NCI-H82 treated with DMSO at 0.1 percent for 48 hours (cell line): ENCODE measurements at regions not wholly inside any gene's neighbourhood (a gene's known extent, or its start where the extent isn't known, plus 50 kb on each side); places are given as distances from the start of the nearest gene placed in this dataset.

ENCODE experiments used
- DNase-seq: peaks from one replicate; lab custom pipeline; 2025; ENCODE audit not compliant: unreplicated experiment; lab: John Stamatoyannopoulos, UW

DNA sequence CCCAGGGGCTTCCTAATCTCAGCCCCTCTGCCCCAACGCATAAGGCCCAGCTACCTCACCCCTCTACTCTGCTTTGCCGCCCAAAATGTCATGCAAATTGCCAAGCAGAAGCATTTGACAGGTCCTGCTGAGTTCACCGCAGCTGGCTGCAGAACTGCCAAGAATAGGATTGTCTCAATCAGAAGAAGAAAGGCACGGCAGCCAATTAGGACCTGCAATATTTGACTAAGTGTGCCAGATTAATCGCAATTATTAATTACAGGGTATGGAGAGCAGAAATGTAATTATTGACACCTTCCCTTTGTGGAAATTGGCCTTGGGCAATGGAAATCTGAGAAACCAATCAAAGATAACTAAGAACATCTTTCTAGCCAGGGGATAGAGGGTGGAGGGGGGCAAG lies 318.6 kb downstream of the LRFN2 start:
- no peak for DNase-seq

DNA sequence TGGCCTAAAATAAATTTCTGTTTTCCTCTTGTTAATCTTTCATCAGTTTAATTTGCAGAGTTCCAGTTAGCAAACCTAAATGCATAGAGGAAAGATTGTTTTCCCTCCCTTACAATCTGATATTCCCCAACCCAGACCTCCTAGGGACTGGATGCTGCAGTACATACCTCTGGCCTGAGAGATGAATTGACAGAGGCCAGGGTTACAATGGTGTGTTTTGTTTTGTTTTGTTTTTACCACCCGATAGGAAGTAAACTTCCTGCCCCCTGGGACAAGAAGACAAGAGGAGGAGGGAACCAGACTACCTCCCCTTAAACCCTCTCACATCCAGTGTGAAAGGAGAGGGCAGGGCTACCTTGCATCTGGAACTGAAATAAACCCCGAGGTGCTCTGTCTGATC lies 319.0 kb downstream of the LRFN2 start:
- no peak for DNase-seq

- no peak for DNase-seq
Measured at GRCh38 chr6:40265615-40266014, 321.5 kb downstream of the LRFN2 start.

GRCh38 chr6:40263970-40264369 lies 323.2 kb downstream of the LRFN2 start:
- DNase-seq = no peak

DNA sequence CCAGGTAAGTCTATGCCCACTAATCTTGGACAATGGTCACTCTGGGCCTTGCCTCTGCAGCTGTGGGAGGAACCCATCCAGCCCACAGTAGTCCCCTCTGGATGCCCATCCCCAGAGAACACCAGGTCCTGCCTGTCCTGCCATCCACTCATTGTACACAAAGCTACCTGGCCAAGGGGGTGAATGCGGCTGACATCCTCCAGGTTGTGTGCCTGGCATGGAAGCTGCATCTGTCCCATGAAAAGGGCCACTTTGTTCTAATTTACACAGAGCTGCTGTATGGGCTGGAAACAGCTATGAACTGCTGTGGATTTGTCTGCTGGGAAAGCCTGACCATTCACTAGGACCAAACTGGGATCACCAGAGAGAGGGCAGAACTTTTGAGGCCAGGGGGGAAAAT lies 324.8 kb downstream of the LRFN2 start:
- no peak for DNase-seq

- no peak for DNase-seq
Measured at GRCh38 chr6:40258531-40258930, 324.3 kb upstream of the MOCS1 start.

- DNase-seq = no peak
Measured at GRCh38 chr6:40256831-40257230, 322.6 kb upstream of the MOCS1 start.

DNA sequence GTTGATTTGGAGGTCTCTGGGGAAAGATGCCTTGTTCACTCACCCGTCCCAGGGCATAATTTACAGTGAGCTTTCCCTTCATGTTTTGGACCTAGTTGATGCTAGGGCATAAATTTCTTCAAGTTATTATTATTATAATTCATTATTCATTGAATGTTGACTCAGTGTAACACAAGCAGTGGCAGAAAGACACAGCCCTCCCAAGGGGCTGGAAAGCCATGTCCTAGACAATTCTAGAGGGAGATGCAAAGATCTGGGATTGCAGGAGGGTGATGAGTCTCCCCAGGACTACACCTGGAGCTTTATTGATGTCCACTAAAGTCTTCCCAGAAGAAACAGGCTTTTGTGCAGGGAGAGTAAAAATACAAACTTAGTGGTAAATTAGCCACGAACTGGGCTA lies 322.0 kb upstream of the MOCS1 start:
- DNase-seq = no peak

GRCh38 chr6:40253420-40253819 lies 319.2 kb upstream of the MOCS1 start:
- no peak for DNase-seq

GRCh38 chr6:40252531-40253258 lies 318.4 kb upstream of the MOCS1 start:
- DNase-seq = no peak

DNA sequence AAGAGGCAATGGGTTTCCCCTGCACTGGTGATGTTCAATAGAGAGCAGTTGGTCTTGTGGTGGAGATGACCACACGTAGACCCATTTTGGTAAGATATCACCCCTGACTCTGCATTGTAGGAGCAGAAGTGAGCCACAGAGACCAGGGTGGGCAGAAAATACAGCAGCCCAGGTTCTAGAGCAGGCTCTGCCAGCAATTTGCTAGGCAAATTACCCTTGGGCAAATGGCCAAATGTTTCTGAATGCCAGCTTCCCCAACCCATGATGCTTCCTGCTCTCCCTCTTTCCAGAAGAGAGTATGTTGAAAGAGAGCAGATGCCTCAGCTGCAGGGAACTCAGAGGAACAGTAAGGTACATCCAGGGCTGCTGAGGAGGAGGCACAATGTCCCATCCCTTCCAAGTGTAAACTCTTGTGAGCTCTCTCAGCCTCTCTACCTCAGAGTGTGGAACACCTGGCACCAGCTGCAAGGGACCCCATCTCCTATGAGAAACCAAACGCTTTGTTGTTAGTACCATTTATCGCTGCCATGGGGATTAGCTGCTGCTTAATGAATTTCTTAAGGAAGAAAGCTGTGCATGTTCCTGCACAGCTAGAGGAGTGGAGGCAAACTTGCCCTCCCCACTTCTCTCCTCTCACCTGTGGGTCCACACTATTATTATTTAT lies 317.5 kb upstream of the MOCS1 start:
- DNase-seq = no peak

- DNase-seq = no peak
Measured at GRCh38 chr6:40249935-40250334, 315.7 kb upstream of the MOCS1 start.

DNA sequence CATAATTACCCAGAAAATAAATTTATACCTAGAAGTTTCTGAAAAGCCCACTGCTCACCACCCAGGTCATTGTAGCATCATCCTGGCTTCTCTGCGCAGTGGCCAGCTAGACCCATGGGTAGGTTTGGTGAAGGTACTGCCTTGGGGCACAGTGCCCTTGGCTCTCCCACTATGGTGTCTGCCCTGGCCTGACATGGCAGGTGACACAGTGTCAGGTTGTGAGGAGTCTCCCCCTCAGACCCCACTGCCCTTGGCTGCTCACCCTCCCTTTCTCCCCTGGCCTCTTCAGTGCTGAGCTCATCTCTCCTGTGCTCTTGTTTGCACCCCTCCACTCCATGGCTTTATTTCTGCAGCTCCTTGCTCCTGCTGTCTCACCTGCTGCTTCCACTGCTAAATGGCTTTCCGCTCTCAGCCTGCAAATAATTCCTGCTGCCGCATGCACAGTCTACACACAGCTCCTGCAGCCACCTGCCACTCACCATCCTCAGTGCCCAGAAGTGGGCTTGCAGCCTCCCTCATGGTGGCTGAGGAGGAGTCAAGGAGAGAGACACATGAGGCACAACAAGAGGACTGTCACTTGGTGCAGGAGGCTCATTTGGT lies 313.4 kb upstream of the MOCS1 start:
- DNase-seq = no peak

DNA sequence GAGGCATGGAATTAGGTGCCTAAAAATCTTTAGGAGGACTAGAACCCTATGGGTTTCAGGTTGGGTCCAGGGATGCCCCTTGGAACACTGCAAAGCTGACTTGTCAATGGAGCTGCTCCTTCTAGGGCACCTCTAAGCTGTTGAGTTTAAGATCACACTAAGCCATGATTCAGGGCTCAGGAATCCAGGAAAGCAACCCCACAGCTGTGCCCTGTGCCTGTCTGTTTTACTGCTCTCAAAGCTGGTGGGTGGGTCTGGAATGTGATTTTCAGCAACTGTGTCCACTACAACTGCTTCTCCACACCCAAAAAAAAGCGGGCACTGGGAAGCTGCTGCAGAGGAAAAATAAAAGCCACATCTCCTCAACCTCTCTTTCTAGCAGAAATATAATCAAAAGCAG lies 310.4 kb upstream of the MOCS1 start:
- no peak for DNase-seq

DNA sequence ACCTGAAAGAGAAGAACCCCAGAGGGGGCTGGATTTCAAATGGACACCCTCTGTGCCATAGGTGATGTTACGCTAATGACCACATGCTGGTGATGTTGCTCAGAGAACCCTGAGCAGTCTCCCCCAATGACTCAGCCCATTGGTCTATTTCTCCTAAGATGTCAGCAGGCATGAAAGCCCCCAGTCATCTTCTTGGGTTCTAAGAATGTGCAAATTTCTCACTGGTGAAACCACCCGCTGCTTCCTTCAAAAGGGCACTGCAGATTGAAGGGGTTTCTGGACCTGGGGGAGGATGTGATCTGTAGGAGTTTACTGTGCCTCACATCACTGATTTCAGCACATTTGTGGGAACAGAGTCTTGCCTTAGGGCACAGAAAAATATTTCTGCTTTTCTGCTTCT lies 298.4 kb upstream of the MOCS1 start:
- DNase-seq = no peak

DNA sequence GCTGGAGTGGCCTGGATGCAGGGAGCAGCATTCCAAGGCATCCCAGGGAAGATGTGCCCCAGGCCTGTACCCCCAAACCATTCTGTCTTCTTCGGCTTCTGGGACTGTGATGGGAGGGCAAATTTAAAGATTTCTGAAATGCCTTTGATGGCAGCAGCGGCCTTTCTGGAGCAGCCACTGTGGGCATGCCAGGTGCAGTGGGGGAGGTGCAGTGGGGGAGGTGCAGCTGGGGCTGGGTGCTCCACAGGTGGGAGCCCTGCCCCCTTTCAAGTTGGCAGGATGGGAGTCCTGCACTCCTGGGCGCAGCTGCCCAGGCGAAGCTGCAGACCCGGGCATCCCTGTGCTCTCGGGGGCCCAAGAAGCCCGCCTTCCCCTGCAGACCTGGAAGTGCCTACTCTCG lies 293.5 kb upstream of the MOCS1 start:
- DNase-seq = no peak

- DNase-seq = no peak
Measured at GRCh38 chr6:40222354-40222753, 288.1 kb upstream of the MOCS1 start.

- no peak for DNase-seq
Measured at GRCh38 chr6:40219799-40220198, 285.5 kb upstream of the MOCS1 start.

GRCh38 chr6:40210628-40211056 lies 276.4 kb upstream of the MOCS1 start:
- DNase-seq = no peak

- no peak for DNase-seq
Measured at GRCh38 chr6:40205801-40206200, 271.5 kb upstream of the MOCS1 start.

GRCh38 chr6:40205004-40205403 lies 270.7 kb upstream of the MOCS1 start:
- no peak for DNase-seq

GRCh38 chr6:40197371-40197770 lies 263.1 kb upstream of the MOCS1 start:
- no peak for DNase-seq
